Fibroblast of the aortic adventitia (primary cell): ENCODE measurements at regions not wholly inside any gene's neighbourhood (a gene's known extent, or its start where the extent isn't known, plus 50 kb on each side); places are given as distances from the start of the nearest gene placed in this dataset.

ENCODE experiments used
- DNase-seq: peaks from one replicate; pipeline ENCODE4 v3.0.0-alpha.2; 2010; ENCODE audit warnings: low read depth
- H3K4me3 ChIP-seq: 2 replicates; pipeline ENCODE4 v1.5.1; 2011; ENCODE audit warnings: low read depth, mild to moderate bottlenecking, control low read depth, low read length, moderate library complexity
- TF ChIP-seq, protein P1 (sequence below): IDR thresholded peaks from 2 replicates; pipeline ENCODE4 v1.5.1; 2011; ENCODE audit warnings: mild to moderate bottlenecking, low read length, control low read depth, inconsistent platforms; ENCODE audit not compliant: insufficient read depth

DNA sequence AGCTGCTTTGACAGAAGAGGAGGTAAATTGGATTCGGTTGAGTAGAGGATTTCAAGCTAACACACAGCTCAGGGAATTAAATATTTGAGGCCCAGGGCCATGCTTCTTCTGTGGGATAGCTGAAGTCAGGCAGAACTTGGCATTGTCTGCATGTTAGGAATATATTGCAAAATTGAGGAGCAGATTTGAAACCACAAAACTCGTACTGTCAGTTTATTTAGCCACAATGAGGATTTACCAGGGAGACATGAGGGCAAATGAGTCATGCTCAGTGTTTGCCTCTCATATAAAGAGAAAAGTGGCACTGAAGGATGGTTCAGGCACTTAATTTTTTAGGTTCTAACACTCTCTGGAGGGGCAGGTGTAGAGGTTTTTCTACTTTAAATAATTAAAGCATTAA is 83.0 kb upstream of the PRLR start:
- DNase-seq = no peak
- TF ChIP-seq, protein P1, sequence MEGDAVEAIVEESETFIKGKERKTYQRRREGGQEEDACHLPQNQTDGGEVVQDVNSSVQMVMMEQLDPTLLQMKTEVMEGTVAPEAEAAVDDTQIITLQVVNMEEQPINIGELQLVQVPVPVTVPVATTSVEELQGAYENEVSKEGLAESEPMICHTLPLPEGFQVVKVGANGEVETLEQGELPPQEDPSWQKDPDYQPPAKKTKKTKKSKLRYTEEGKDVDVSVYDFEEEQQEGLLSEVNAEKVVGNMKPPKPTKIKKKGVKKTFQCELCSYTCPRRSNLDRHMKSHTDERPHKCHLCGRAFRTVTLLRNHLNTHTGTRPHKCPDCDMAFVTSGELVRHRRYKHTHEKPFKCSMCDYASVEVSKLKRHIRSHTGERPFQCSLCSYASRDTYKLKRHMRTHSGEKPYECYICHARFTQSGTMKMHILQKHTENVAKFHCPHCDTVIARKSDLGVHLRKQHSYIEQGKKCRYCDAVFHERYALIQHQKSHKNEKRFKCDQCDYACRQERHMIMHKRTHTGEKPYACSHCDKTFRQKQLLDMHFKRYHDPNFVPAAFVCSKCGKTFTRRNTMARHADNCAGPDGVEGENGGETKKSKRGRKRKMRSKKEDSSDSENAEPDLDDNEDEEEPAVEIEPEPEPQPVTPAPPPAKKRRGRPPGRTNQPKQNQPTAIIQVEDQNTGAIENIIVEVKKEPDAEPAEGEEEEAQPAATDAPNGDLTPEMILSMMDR = no peak
- no peak overlapping the region for H3K4me3 ChIP-seq

- TF ChIP-seq, protein P1 = no peak
- H3K4me3 ChIP-seq = no peak overlapping the region
- DNase-seq = no peak
These were observed 82.0 kb upstream of the PRLR start for GRCh38 chr5:35312267-35312666.

DNA sequence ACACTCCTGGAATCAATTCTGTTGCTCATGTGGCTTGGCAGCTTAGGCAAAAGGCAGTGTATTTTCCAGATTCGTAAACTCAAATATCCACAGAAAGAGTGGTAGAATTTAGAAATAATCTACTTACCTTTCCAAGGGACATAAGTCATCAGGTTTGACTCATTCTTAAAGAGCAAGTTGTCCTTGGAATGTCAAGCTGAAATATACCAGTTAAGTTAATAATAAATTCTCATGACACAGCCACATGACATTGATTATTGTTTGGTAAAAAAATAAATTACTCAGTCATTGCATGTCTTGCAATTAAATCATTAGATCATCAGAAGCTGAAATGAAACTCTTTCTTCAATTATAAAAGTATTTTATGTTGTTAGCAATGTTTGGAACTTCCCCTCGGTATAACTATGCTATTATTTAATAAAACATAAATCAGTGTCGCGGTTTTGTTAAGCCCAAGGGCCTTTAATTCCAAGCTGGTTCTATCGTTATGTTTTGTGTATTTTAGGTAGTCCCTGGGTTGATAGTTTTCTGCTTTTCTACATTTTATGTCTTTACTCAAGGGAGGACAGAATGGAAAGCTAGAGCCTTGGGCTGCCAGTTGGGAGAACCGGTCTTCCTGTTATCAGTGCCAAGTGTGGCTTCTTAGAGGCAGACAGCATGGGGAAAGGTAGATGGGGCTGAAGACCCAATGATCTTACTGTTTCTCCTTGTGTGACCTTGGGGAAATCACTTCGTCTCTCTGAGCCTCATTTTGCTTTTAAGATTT is 79.3 kb upstream of the PRLR start:
- DNase-seq = no peak
- TF ChIP-seq, protein P1 = no peak

GRCh38 chr5:35308421-35308820 is 78.1 kb upstream of the PRLR start:
- TF ChIP-seq, protein P1 = no peak
- DNase-seq = no peak
- no peak overlapping the region for H3K4me3 ChIP-seq

More for the DNA sequence above, 79.3 kb upstream of the PRLR start:
- no peak overlapping the region for H3K4me3 ChIP-seq

GRCh38 chr5:35306716-35307365 is 76.6 kb upstream of the PRLR start:
- no peak overlapping the region for H3K4me3 ChIP-seq
- no peak for DNase-seq
- TF ChIP-seq, protein P1 = no peak

DNA sequence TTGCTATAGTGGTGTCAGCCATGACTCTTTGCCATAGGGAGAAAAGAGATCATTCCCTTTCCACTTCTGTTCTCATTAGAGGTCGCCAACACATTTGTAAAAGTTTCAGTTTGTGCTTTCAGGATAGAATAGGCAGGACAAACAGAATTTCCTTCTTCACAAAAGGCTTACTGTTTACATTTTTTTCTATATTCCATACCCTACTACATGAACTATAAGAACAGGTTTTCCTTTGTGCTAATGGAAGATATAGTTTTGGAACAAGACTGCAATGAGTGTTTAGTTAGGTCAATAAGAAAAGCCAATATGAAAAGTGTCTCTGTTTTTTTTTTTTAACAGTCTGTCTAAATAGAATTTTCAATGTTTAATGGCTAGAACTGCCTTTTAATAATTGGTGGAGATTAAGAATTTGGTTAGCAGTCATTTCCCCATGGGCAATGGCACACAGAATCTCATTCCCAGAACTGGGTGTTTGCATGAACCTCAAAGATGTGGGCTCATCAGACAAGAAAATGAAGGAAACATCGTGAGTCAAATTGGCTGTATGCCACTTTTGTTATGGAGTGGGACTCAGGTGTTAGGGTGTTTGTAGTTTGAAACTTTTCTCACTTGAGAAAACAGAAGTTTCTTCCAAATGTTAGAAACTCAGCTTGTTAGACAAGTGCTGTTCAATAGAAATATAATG is 75.2 kb upstream of the PRLR start:
- DNase-seq = no peak

More for the DNA sequence above, 75.2 kb upstream of the PRLR start:
- H3K4me3 ChIP-seq = no peak overlapping the region
- TF ChIP-seq, protein P1 = no peak
